GM12872 (cell line): ENCODE measurements at regions not wholly inside any gene's neighbourhood (a gene's known extent, or its start where the extent isn't known, plus 50 kb on each side); places are given as distances from the start of the nearest gene placed in this dataset.

Experiments
- CTCF ChIP-seq: IDR thresholded peaks from 3 replicates; pipeline ENCODE4 v1.5.1; 2011; ENCODE audit warnings: low read depth, mild to moderate bottlenecking, low read length, moderate library complexity; ENCODE audit not compliant: insufficient read depth

- peak; percentile 71 for TF ChIP-seq CTCF
Observed at GRCh38 chr5:1594357-1595106, 70.8 kb upstream of the LPCAT1 start.

- TF ChIP-seq CTCF, result no peak
Observed at GRCh38 chr5:1593903-1594356, 70.2 kb upstream of the LPCAT1 start.
